VCaP (cell line): ENCODE measurements at regions not wholly inside any gene's neighbourhood (a gene's known extent, or its start where the extent isn't known, plus 50 kb on each side); places are given as distances from the start of the nearest gene placed in this dataset.

ENCODE experiments used
- H3K27ac ChIP-seq: fragments of 450-650 bp; 2 replicates; pipeline ENCODE4 v1.5.1; 2017
- CTCF ChIP-seq: fragments of 450-650 bp; conservative IDR thresholded peaks from 2 replicates; pipeline ENCODE4 v1.5.1; 2017; ENCODE audit warnings: mild to moderate bottlenecking, moderate library complexity

- no peak overlapping the region for H3K27ac ChIP-seq
- no peak for TF ChIP-seq CTCF
Observed at GRCh38 chr9:134263596-134263995, 62.7 kb upstream of the RXRA start.

GRCh38 chr9:134264169-134264568 lies 62.1 kb upstream of the RXRA start:
- H3K27ac ChIP-seq: no peak overlapping the region
- TF ChIP-seq CTCF: no peak

GRCh38 chr9:134265078-134265477 lies 61.2 kb upstream of the RXRA start:
- no peak for TF ChIP-seq CTCF
- no peak overlapping the region for H3K27ac ChIP-seq

GRCh38 chr9:134266418-134266817 lies 59.8 kb upstream of the RXRA start:
- TF ChIP-seq CTCF: no peak
- no peak overlapping the region for H3K27ac ChIP-seq

GRCh38 chr9:134267305-134267880 lies 58.9 kb upstream of the RXRA start:
- no peak for TF ChIP-seq CTCF
- H3K27ac ChIP-seq: no peak overlapping the region

- H3K27ac ChIP-seq: no peak overlapping the region
Observed at GRCh38 chr9:134267881-134268724, 58.2 kb upstream of the RXRA start.

More at GRCh38 chr9:134267881-134268724, 58.2 kb upstream of the RXRA start:
- no peak for TF ChIP-seq CTCF
